HEK293 (cell line): ENCODE measurements at regions not wholly inside any gene's neighbourhood (a gene's known extent, or its start where the extent isn't known, plus 50 kb on each side); places are given as distances from the start of the nearest gene placed in this dataset.

Source experiments
- CTCF ChIP-seq: fragments of 450-650 bp; formaldehyde crosslinking; IDR thresholded peaks from 2 replicates; pipeline ENCODE4 v1.5.1; 2016; ENCODE audit warnings: missing biosample characterization, missing genetic modification characterization
- REST ChIP-seq: fragments of 450-650 bp; formaldehyde crosslinking; IDR thresholded peaks from 2 replicates; pipeline ENCODE4 v1.5.1; 2016; ENCODE audit warnings: missing biosample characterization, missing genetic modification characterization
- SETDB1 ChIP-seq: IDR thresholded peaks from one replicate; pipeline ENCODE4 v1.6.1; 2017; ENCODE audit warnings: mild to moderate bottlenecking, low read length, moderate library complexity, mixed read lengths; ENCODE audit not compliant: insufficient read length
- TRIM28 ChIP-seq: IDR thresholded peaks from 2 replicates; pipeline ENCODE4 v1.6.1; 2011; ENCODE audit warnings: low read length, control low read depth, borderline replicate concordance
- ZNF23 ChIP-seq: fragments of 450-650 bp; formaldehyde crosslinking; IDR thresholded peaks from 2 replicates; pipeline ENCODE4 v1.5.1; 2016; ENCODE audit warnings: missing biosample characterization, missing genetic modification characterization, borderline replicate concordance
- ZNF558 ChIP-seq: fragments of 450-650 bp; formaldehyde crosslinking; IDR thresholded peaks from 2 replicates; pipeline ENCODE4 v1.5.1; 2016; ENCODE audit warnings: missing biosample characterization, missing genetic modification characterization
- ZNF561 ChIP-seq: fragments of 450-650 bp; IDR thresholded peaks from 2 replicates; pipeline ENCODE4 v1.5.1; 2018; ENCODE audit warnings: missing biosample characterization, missing genetic modification characterization, borderline replicate concordance
- ZNF792 ChIP-seq: fragments of 450-650 bp; formaldehyde crosslinking; IDR thresholded peaks from 2 replicates; pipeline ENCODE4 v1.5.1; 2016; ENCODE audit warnings: missing biosample characterization, missing genetic modification characterization
- ZNF830 ChIP-seq: fragments of 450-650 bp; IDR thresholded peaks from 2 replicates; pipeline ENCODE4 v1.5.0; 2018; ENCODE audit warnings: missing biosample characterization, missing genetic modification characterization, low read depth, mild to moderate bottlenecking, moderate library complexity
- ZNF837 ChIP-seq: fragments of 450-650 bp; formaldehyde crosslinking; IDR thresholded peaks from 2 replicates; pipeline ENCODE4 v1.5.1; 2016; ENCODE audit warnings: missing biosample characterization, missing genetic modification characterization

- TF ChIP-seq ZNF558 (tag by site-specific recombination): no peak
- no peak for TF ChIP-seq SETDB1
- no peak for TF ChIP-seq CTCF
- TF ChIP-seq ZNF830 (tag by site-specific recombination): no peak
- no peak for TF ChIP-seq ZNF23 (tag by site-specific recombination)
- TF ChIP-seq ZNF837 (tag by site-specific recombination): no peak
- TF ChIP-seq ZNF792 (tag by site-specific recombination): no peak
- TF ChIP-seq TRIM28: no peak
- TF ChIP-seq REST (tag by site-specific recombination): no peak
- TF ChIP-seq ZNF561: no peak
These were observed 125.9 kb downstream of the FAM53A start for GRCh38 chr4:1558205-1558604.
